ENCODE measurements at regions not wholly inside any gene's neighbourhood (a gene's known extent, or its start where the extent isn't known, plus 50 kb on each side); places are given as distances from the start of the nearest gene placed in this dataset.

DNA sequence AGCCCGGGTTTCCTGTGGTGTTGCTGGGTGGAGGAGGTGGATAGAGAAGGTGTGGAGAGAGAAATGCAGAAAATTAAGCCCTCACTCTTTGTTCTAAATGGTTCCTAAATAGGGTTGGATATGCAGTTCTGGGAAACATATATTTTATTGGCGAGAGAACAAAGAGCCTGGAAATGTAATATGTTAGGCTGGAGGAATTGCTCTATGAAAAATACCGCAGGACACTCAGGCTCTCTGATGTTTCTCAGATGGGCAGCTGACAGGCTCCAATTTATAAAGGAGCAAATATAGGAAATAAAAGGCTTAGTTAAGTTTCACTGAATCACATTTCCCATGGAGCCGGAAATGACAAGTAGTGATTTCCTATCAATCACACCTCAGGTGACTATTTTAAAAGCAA, 428.0 kb downstream of the TMEM135 start:
- Histone ChIP-seq H3K4me3 (ENCODE audit: low read length) (no peak overlapping the region), H3K9me3 (ENCODE audit: control insufficient read depth, insufficient read depth, low read length) (no peaks in the 10 kb centered on the region), H3K27ac (ENCODE audit: low read depth, low read length) (no peak overlapping the region), H3K4me2 (ENCODE audit: low read length) (no peak overlapping the region), H3K79me2 (ENCODE audit: control insufficient read depth, low read length) (no peaks in the 10 kb centered on the region), H3K9me2 (replicated peaks; ENCODE audit: control insufficient read depth, low read length) (no peaks in the 10 kb centered on the region), H3K4me1 (ENCODE audit: control insufficient read depth, low read length) (no peaks in the 10 kb centered on the region), H3F3A (ENCODE audit: control insufficient read depth, insufficient read depth) (no peaks in the 10 kb centered on the region), H3K27me3 (ENCODE audit: control insufficient read depth, low read length) (0 out of 2 replicates have a peak, but pooled peaks cover 2% of the 10 kb centered on the region), H4K20me1 (ENCODE audit: control insufficient read depth, insufficient read depth, low read depth, low read length) (no peaks in the 10 kb centered on the region), H3K36me3 (ENCODE audit: control insufficient read depth, low read length) (no peaks in the 10 kb centered on the region)
- no peak for TF ChIP-seq EZH2phosphoT487 (IDR thresholded peaks at IDR 0.05; ENCODE audit: borderline replicate concordance, low read length)
- TF ChIP-seq, protein P1, sequence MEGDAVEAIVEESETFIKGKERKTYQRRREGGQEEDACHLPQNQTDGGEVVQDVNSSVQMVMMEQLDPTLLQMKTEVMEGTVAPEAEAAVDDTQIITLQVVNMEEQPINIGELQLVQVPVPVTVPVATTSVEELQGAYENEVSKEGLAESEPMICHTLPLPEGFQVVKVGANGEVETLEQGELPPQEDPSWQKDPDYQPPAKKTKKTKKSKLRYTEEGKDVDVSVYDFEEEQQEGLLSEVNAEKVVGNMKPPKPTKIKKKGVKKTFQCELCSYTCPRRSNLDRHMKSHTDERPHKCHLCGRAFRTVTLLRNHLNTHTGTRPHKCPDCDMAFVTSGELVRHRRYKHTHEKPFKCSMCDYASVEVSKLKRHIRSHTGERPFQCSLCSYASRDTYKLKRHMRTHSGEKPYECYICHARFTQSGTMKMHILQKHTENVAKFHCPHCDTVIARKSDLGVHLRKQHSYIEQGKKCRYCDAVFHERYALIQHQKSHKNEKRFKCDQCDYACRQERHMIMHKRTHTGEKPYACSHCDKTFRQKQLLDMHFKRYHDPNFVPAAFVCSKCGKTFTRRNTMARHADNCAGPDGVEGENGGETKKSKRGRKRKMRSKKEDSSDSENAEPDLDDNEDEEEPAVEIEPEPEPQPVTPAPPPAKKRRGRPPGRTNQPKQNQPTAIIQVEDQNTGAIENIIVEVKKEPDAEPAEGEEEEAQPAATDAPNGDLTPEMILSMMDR (IDR thresholded peaks at IDR 0.05; ENCODE audit: low read depth, low read length, poor library complexity, severe bottlenecking), result no peak

DNA sequence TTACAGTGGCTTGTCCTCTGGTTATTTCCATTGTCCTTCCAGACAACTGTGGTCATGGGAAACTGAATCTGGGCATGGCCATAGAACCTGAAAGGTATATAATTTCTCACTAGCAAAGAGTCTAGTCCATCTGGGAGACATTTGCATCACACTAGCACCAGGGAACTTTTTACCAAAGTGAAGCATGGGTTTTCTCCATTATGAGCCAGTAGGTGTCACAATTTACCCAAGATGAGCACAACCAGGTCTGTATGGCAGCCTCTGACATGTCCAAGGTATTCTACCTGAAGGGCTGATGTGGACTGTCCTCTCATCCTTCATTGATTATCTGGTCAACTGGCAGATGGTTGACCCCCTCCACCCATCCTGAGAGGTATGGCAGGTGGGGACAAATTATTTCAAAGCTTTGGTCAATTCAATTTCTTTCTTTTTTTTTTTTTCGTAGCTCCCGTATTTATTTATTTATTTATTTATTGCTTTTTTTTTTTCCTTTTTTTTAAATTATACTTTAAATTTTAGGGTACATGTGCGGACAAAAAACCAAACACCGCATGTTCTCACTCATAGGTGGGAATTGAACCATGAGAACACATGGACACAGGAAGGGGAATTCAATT, 425.9 kb downstream of the TMEM135 start:
- no peaks in the 10 kb centered on the region for H3K9me3 ChIP-seq (ENCODE audit: control insufficient read depth, insufficient read depth, low read length)
- no peak overlapping the region for H3K27ac ChIP-seq (ENCODE audit: low read depth, low read length)
- H3K9me2 ChIP-seq (replicated peaks; ENCODE audit: control insufficient read depth, low read length), result no peaks in the 10 kb centered on the region
- 0 out of 2 replicates have a peak, but pooled peaks cover 2% of the 10 kb centered on the region for H3K27me3 ChIP-seq (ENCODE audit: control insufficient read depth, low read length)
- H3K79me2 ChIP-seq (ENCODE audit: control insufficient read depth, low read length), result no peaks in the 10 kb centered on the region
- H3K36me3 ChIP-seq (ENCODE audit: control insufficient read depth, low read length), result no peaks in the 10 kb centered on the region
- H3K4me2 ChIP-seq (ENCODE audit: low read length), result no peak overlapping the region
- H3K4me1 ChIP-seq (ENCODE audit: control insufficient read depth, low read length), result peaks cover 9% of the 10 kb centered on the region
- no peak for TF ChIP-seq EZH2phosphoT487 (IDR thresholded peaks at IDR 0.05; ENCODE audit: borderline replicate concordance, low read length)
- TF ChIP-seq, protein P1 (IDR thresholded peaks at IDR 0.05; ENCODE audit: low read depth, low read length, poor library complexity, severe bottlenecking), result peak; percentile 30
- no peak overlapping the region for H3K4me3 ChIP-seq (ENCODE audit: low read length)
- no peaks in the 10 kb centered on the region for H3F3A ChIP-seq (ENCODE audit: control insufficient read depth, insufficient read depth)
- no peaks in the 10 kb centered on the region for H4K20me1 ChIP-seq (ENCODE audit: control insufficient read depth, insufficient read depth, low read depth, low read length)

DNA sequence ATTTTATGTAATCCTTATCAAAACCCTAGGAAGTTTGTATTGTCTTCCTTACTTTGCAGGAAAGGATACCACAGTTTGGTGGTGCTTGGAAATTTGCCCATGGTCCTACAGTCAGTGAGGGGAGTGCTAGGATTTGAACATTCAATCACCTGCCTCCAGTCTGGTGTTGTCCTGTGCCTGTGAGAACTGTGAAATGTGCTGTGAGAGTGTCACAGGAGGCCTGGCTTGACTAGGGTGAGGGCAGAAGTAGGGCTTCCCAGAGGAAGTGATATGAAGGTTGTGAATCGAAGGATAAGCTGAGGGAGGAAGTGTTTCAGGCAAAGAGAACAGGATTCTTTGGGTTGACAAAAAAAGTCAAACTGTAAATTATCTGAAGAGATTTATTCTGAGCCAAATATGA, 424.4 kb downstream of the TMEM135 start:
- H3K4me3 ChIP-seq (ENCODE audit: low read length), result no peak overlapping the region
- no peak overlapping the region for H3K4me2 ChIP-seq (ENCODE audit: low read length)
- H3K27me3 ChIP-seq (ENCODE audit: control insufficient read depth, low read length), result 0 out of 2 replicates have a peak, but pooled peaks cover 2% of the 10 kb centered on the region
- H3K79me2 ChIP-seq (ENCODE audit: control insufficient read depth, low read length), result no peaks in the 10 kb centered on the region
- H4K20me1 ChIP-seq (ENCODE audit: control insufficient read depth, insufficient read depth, low read depth, low read length), result no peaks in the 10 kb centered on the region
- H3K27ac ChIP-seq (ENCODE audit: low read depth, low read length), result no peak overlapping the region
- no peaks in the 10 kb centered on the region for H3K36me3 ChIP-seq (ENCODE audit: control insufficient read depth, low read length)
- H3F3A ChIP-seq (ENCODE audit: control insufficient read depth, insufficient read depth), result no peaks in the 10 kb centered on the region
- H3K4me1 ChIP-seq (ENCODE audit: control insufficient read depth, low read length), result peaks cover 9% of the 10 kb centered on the region
- H3K9me3 ChIP-seq (ENCODE audit: control insufficient read depth, insufficient read depth, low read length), result no peaks in the 10 kb centered on the region
- no peaks in the 10 kb centered on the region for H3K9me2 ChIP-seq (replicated peaks; ENCODE audit: control insufficient read depth, low read length)
- TF ChIP-seq, protein P1 (IDR thresholded peaks at IDR 0.05; ENCODE audit: low read depth, low read length, poor library complexity, severe bottlenecking), result no peak
- no peak for TF ChIP-seq EZH2phosphoT487 (IDR thresholded peaks at IDR 0.05; ENCODE audit: borderline replicate concordance, low read length)
